IMR-90 (cell line): ENCODE measurements at regions not wholly inside any gene's neighbourhood (a gene's known extent, or its start where the extent isn't known, plus 50 kb on each side); places are given as distances from the start of the nearest gene placed in this dataset.

ENCODE experiments used
- ATAC-seq: fragments of 200-7000 bp; cut with Tn5 transposase; 2 replicates; pipeline ENCODE4 v1.9.1; 2020; ENCODE audit warnings: low read depth, mild to moderate bottlenecking, moderate library complexity
- BruUV-seq: library from RNA; stranded (reverse); fragments of 400-500 nt; replicated peaks from 2 replicates; lab custom pipeline; 2021; lab: Mats Ljungman, UMichigan
- CTCF ChIA-PET: fragments of 300-600 bp; formaldehyde crosslinking; extraction: SDS; loops from one replicate; lab custom pipeline; 2021; ENCODE audit warnings: antibody characterized with exemption; lab: Yijun Ruan, JAX
- POLR2A ChIA-PET: fragments of 300-600 bp; sonication (Branson Sonifier 250); formaldehyde crosslinking; loops from one replicate; lab custom pipeline; 2022; ENCODE audit warnings: antibody characterized with exemption; ENCODE audit not compliant: unreplicated experiment; lab: Charles Lee
- DNase-seq: peaks from one replicate; pipeline ENCODE4 v3.0.0; 2013
- H2AFZ ChIP-seq: replicated peaks from 2 replicates; pipeline ENCODE3; 2013; ENCODE audit warnings: low read length, mild to moderate bottlenecking; ENCODE audit not compliant: poor library complexity
- H2AK5ac ChIP-seq: 2 replicates; pipeline ENCODE4 v1.6.1; 2013; ENCODE audit warnings: low read depth, low read length, inconsistent platforms
- H2AK9ac ChIP-seq: replicated peaks from 2 replicates; pipeline ENCODE3; 2013; ENCODE audit warnings: mild to moderate bottlenecking, low read depth, low read length, moderate library complexity; ENCODE audit not compliant: poor library complexity
- H2BK120ac ChIP-seq: 2 replicates; pipeline ENCODE4 v1.6.1; 2013; ENCODE audit warnings: low read depth, low read length, inconsistent platforms
- H2BK15ac ChIP-seq: 3 replicates; pipeline ENCODE4 v1.6.1; 2013; ENCODE audit warnings: low read depth, low read length, inconsistent platforms
- H2BK20ac ChIP-seq: 2 replicates; pipeline ENCODE4 v1.6.1; 2013; ENCODE audit warnings: low read depth, mild to moderate bottlenecking, inconsistent platforms, low read length, moderate library complexity
- H2BK5ac ChIP-seq: 2 replicates; pipeline ENCODE4 v1.6.1; 2013; ENCODE audit warnings: mild to moderate bottlenecking, low read depth, low read length, inconsistent platforms; ENCODE audit not compliant: poor library complexity, severe bottlenecking
- H3K14ac ChIP-seq: replicated peaks from 2 replicates; pipeline ENCODE4 v1.6.1; 2013; ENCODE audit warnings: low read depth, low read length, inconsistent platforms
- H3K18ac ChIP-seq: 2 replicates; pipeline ENCODE4 v1.6.1; 2013; ENCODE audit warnings: low read depth, low read length, control low read depth
- H3K23ac ChIP-seq: 2 replicates; pipeline ENCODE4 v1.6.1; 2013; ENCODE audit warnings: low read depth, low read length, inconsistent platforms
- H3K27ac ChIP-seq: 2 replicates; pipeline ENCODE4 v1.5.1; 2013; ENCODE audit warnings: mild to moderate bottlenecking, control low read depth, low read length; ENCODE audit not compliant: insufficient read depth
- H3K27me3 ChIP-seq: 2 replicates; pipeline ENCODE4 v1.6.1; 2013; ENCODE audit warnings: low read length; ENCODE audit not compliant: control insufficient read depth, insufficient read depth
- H3K36me3 ChIP-seq: 2 replicates; pipeline ENCODE4 v1.6.1; 2013; ENCODE audit warnings: low read length, mixed read lengths; ENCODE audit not compliant: control insufficient read depth, insufficient read depth
- H3K4ac ChIP-seq: 2 replicates; pipeline ENCODE4 v1.6.1; 2013; ENCODE audit warnings: low read depth, low read length, inconsistent platforms
- H3K4me1 ChIP-seq: 2 replicates; pipeline ENCODE4 v1.6.1; 2013; ENCODE audit warnings: low read length, mixed read lengths; ENCODE audit not compliant: control insufficient read depth, insufficient read depth
- H3K4me2 ChIP-seq: 2 replicates; pipeline ENCODE4 v1.6.1; 2013; ENCODE audit warnings: low read depth, mild to moderate bottlenecking, control low read depth, low read length, moderate library complexity
- H3K4me3 ChIP-seq: 2 replicates; pipeline ENCODE4 v1.5.1; 2013; ENCODE audit warnings: low read depth, mild to moderate bottlenecking, control low read depth, low read length, moderate library complexity; ENCODE audit not compliant: insufficient read depth
- H3K56ac ChIP-seq: 2 replicates; pipeline ENCODE4 v1.6.1; 2013; ENCODE audit warnings: low read length, inconsistent platforms; ENCODE audit not compliant: insufficient read depth; ENCODE audit errors: extremely low read depth
- H3K79me1 ChIP-seq, 2 experiments: 2 replicates each; pipeline ENCODE4 v1.6.1; 2013; ENCODE audit warnings: low read length in 2 of 2, inconsistent platforms in 1 of 2, low read depth in 1 of 2
- H3K9ac ChIP-seq: 2 replicates; pipeline ENCODE4 v1.6.1; 2013; ENCODE audit warnings: low read depth, low read length, control low read depth
- H3K9me1 ChIP-seq: 2 replicates; pipeline ENCODE4 v1.6.1; 2013; ENCODE audit warnings: low read length, inconsistent platforms; ENCODE audit not compliant: insufficient read depth
- H3K9me3 ChIP-seq: 2 replicates; pipeline ENCODE4 v1.6.1; 2013; ENCODE audit warnings: low read length; ENCODE audit not compliant: control insufficient read depth, insufficient read depth
- H4K20me1 ChIP-seq: 2 replicates; pipeline ENCODE4 v1.6.1; 2013; ENCODE audit warnings: low read length, inconsistent platforms; ENCODE audit not compliant: insufficient read depth
- H4K5ac ChIP-seq: 2 replicates; pipeline ENCODE4 v1.6.1; 2013; ENCODE audit warnings: mild to moderate bottlenecking, low read depth, low read length, control low read depth
- H4K8ac ChIP-seq, 2 experiments: 2 replicates each; pipeline ENCODE4 v1.6.1; 2013; ENCODE audit warnings: low read depth in 2 of 2, low read length in 2 of 2, control low read depth in 1 of 2, inconsistent platforms in 1 of 2
- H4K91ac ChIP-seq: 2 replicates; pipeline ENCODE4 v1.6.1; 2013; ENCODE audit warnings: low read depth, low read length, inconsistent platforms; ENCODE audit not compliant: insufficient read depth
- BHLHE40 ChIP-seq: fragments of 150-350 bp; IDR thresholded peaks from 2 replicates; pipeline ENCODE4 v1.6.1; 2016; ENCODE audit warnings: mild to moderate bottlenecking, low read depth, low read length
- CHD1 ChIP-seq: IDR thresholded peaks from 2 replicates; pipeline ENCODE4 v1.6.1; 2012; ENCODE audit warnings: low read depth, low read length, improper control_type of control experiment
- MAFK ChIP-seq: IDR thresholded peaks from 2 replicates; pipeline ENCODE4 v1.6.1; 2012; ENCODE audit warnings: low read depth, low read length, improper control_type of control experiment
- MAZ ChIP-seq: IDR thresholded peaks from 2 replicates; pipeline ENCODE4 v1.6.1; 2012; ENCODE audit warnings: low read depth, mild to moderate bottlenecking, low read length, improper control_type of control experiment, moderate library complexity, borderline replicate concordance
- MXI1 ChIP-seq: IDR thresholded peaks from 2 replicates; pipeline ENCODE4 v1.6.1; 2012; ENCODE audit warnings: low read depth, mild to moderate bottlenecking, low read length, moderate library complexity, borderline replicate concordance
- NFE2L2 ChIP-seq: fragments of 150-350 bp; IDR thresholded peaks from 2 replicates; pipeline ENCODE4 v1.6.1; 2016; ENCODE audit warnings: low read depth, mild to moderate bottlenecking, low read length
- RCOR1 ChIP-seq: IDR thresholded peaks from 2 replicates; pipeline ENCODE4 v1.6.1; 2012; ENCODE audit warnings: mild to moderate bottlenecking, low read length, improper control_type of control experiment; ENCODE audit not compliant: insufficient replicate concordance
- WGBS, 2 experiments: methylation state at CpG; one replicate each; pipeline versions ENCODE4 v1.1.5 to v1.1.7; 2013; ENCODE audit warnings: missing lambda C conversion rate in 2 of 2; ENCODE audit not compliant: insufficient read length in 1 of 2; ENCODE audit errors: extremely low coverage in 2 of 2; 5-methylcytosine and 5-hydroxymethylcytosine counted together
- dilution Hi-C: fragments of 300-500 bp; cut with HindIII; formaldehyde crosslinking; loops from one replicate; pipeline ENCODE4 v1.14.3; 2018; ENCODE audit warnings: low sequenced_read_pairs; ENCODE audit not compliant: unreplicated experiment
- in situ Hi-C: fragments of 300-500 bp; cut with MboI; formaldehyde crosslinking; loops from 3 replicates; pipeline ENCODE4 v1.14.3; 2019; ENCODE audit warnings: low sequenced_read_pairs, inconsistent platforms, mixed read lengths
- intact Hi-C: fragments of 100-400 bp; cut with micrococcal nuclease; formaldehyde crosslinking; loops from 2 replicates; pipeline ENCODE4 v1.10.0; 2022

DNA sequence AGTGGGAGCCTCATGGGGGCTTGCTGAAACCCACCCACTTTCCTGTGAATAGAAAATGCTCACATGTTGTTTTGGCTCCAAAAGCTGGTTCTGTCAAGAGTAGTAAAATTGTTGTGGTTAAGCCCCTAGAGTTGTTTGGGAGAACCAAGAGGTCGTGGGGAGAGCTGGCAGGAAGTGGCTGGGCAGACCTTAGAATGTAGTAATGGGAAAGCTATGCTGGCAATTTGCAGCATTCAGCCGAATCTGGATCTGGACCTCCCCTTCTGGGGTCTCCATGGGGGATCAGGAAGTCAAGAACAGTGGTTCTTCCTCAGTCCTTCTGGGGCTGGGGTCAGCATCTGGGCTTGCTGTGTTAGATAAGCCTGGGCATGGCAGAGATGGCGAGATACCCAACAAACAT lies 150.6 kb upstream of the TBX3 start:
- CTCF ChIA-PET = interaction anchor here (0.6 to 1.1 kb wide), 2 partner anchors 12 to 848 kb away, joined by 4 to 5 read pairs; no protein-coding TSS in a partner anchor

More for the DNA sequence above, 150.6 kb upstream of the TBX3 start:
- Histone ChIP-seq H3K4me1 (peaks cover 14% of the 10 kb centered on the region), H3K23ac (peak overlapping the region; percentile 94), H2AK9ac (peak overlapping the region; percentile 29), H4K20me1 (no peaks in the 10 kb centered on the region), H3K27me3 (no peaks in the 10 kb centered on the region), H3K9me3 (peaks cover 8% of the 10 kb centered on the region), H2AK5ac (peak overlapping the region; percentile 94), H3K18ac (peak overlapping the region; percentile 95), H3K56ac (peak overlapping the region; percentile 58; the same call in 1 of the 2 replicates), H3K4me3 (no peak overlapping the region), H2BK5ac (peak overlapping the region; percentile 91), H4K8ac (peak overlapping the region; percentile 90 to 92), H2AFZ (peak overlapping the region; percentile 71), H3K14ac (peak overlapping the region; percentile 92), H2BK20ac (peak overlapping the region; percentile 100), H3K9me1 (0 out of 2 replicates have a peak, but pooled peaks cover 3% of the 10 kb centered on the region), H4K91ac (peak overlapping the region; percentile 98), H3K79me1 (no peaks in the 10 kb centered on the region), H3K9ac (peak overlapping the region; percentile 27; the same call in 1 of the 2 replicates), H3K27ac (peak overlapping the region; percentile 74), H3K4me2 (peak overlapping the region; percentile 44), H2BK120ac (peak overlapping the region; percentile 99), H2BK15ac (peak overlapping the region; percentile 99; the same call in 2 of the 3 replicates), H4K5ac (peak overlapping the region; percentile 98), H3K36me3 (no peaks in the 10 kb centered on the region), H3K4ac (peak overlapping the region; percentile 99)
- in situ Hi-C loops (no loop called here), dilution Hi-C loops (no loop called here), intact Hi-C loops (no loop called here)
- TF ChIP-seq RCOR1 = no peak
- TF ChIP-seq MAFK = no peak
- no peak for TF ChIP-seq NFE2L2
- TF ChIP-seq MXI1 = no peak
- no peak for TF ChIP-seq CHD1
- no peak for TF ChIP-seq MAZ
- no peak for TF ChIP-seq BHLHE40
- POLR2A ChIA-PET = interaction anchor here (0.6 kb wide), 1 partner anchor 151 kb away, joined by 4 read pairs; the partner anchor contains the start of gene TBX3
- 43% methylated on average over 2 of the region's 3 CpGs; no CpG with 5 or more reads in 1 of the 2 experiments for WGBS, 2 experiments
- ATAC-seq = peak; percentile 88
- no TSS peak for BruUV-seq
- DNase-seq = peak; percentile 46
